GM19468 (cell line): ENCODE measurements at regions not wholly inside any gene's neighbourhood (a gene's known extent, or its start where the extent isn't known, plus 50 kb on each side); places are given as distances from the start of the nearest gene placed in this dataset.
"Not testable (repeated sequence)": the region's sequence is repeated elsewhere in the genome, so short reads cannot be mapped to it uniquely, and the experiment has no call there.

Source experiments
- ATAC-seq: cut with Tn5 transposase; IDR thresholded peaks from one replicate; pipeline ENCODE4 v1.9.1; 2021; ENCODE audit warnings: mild to moderate bottlenecking, moderate library complexity, moderate number of reproducible peaks; ENCODE audit not compliant: unreplicated experiment; ENCODE audit errors: extremely low read depth

DNA sequence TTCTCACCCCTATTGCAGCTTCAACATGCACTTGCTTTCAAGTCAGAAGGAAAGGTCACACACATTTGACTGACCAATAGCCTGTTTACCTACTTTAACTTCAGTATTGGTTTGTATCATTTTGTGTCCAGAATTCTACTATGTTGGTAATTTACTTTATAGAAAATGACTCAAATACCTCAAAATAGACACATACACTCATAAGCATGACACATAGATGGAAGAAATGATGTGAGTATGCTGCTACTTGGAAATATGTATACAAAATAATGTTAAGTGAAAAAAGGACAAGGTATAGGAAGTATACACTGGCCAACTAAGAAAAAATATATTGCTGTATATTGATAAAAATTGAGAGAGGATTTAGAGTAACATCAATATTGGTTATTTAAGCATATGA lies 98.8 kb upstream of the CASK start:
- ATAC-seq, result no peak

- no peak for ATAC-seq
These were observed 97.7 kb upstream of the CASK start for GRCh38 chrX:42021058-42021457.

DNA sequence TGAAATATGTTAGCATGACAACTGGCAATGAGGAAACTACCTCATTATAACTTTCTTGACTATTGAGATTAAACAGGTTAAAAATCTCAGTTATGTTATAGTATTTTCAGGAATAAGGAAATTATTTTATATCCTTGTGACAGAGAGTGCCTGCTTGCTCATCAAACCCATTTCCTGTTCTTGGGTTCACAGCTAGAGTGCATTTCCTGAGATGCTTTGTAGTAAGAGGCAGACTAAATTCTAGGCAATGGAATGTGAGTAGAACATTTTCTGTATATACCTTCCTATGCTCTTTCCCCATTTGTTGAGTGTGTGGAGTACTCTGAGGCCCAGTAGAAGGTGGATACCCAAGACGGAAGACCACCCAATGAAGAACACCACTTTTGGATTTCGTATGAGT lies 96.9 kb upstream of the CASK start:
- no peak for ATAC-seq

DNA sequence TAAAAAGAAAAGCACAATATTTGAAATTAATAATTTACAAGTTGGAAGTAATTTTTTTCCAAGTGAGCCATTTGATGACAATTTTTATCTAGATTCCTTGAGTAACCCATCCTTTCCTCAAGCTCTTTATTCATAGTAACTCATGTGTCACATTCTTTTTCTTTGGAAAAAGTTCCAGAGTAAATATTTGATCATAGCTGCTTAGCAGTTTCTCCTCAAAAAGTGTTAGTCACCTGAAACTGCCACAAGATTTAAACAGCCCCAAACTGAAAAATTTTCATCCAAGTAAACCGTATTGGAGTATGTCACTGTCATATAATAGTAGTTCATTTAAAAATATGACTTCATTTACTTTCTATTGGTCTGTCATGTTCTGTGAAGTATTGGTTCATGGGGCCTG lies 94.6 kb upstream of the CASK start:
- no peak for ATAC-seq

DNA sequence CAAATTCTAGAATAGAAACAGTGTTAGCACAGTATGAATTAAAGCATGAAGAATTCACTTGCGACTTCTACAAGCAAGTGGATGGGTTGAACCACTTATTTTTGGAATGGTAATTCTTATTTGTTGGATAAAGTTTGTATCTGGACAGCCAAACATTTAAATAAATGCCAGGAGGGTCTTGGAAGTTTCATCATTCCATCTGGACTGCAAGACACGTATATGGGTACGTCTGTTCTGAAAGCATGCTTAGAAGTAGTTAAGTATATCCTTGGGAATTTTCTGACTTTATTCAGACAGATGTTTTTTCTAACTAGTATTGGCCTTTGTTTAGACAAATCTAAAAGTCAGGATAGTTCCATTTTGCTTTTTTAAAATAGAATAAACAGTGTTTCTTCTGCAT lies 77.5 kb upstream of the CASK start:
- no peak for ATAC-seq

DNA sequence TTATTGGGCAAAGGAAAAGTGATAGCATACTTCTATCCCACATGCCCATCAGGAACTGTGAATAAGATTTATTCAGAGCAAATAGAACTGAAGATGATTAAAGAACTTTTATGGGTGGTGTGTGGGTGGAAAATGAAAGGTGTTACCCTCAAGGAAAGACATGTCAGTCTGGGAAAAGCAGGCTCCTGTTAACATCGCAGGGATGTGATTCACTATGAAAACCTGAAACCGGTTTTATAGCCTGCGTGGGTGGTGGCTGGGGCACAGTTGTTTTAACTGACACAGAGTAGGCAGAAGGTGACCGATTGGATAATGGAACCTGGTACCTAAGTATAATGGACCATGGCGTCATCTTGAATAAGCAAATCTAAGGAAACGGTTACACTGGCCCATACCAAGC lies 61.3 kb upstream of the CASK start:
- ATAC-seq, result no peak

GRCh38 chrX:41982953-41983352 lies 59.6 kb upstream of the CASK start:
- no peak for ATAC-seq

- ATAC-seq, result no peak
These were observed 58.2 kb upstream of the CASK start for GRCh38 chrX:41981481-41982013.

- not testable (repeated sequence) for ATAC-seq
These were observed 51.3 kb upstream of the CASK start for GRCh38 chrX:41974677-41975076.

DNA sequence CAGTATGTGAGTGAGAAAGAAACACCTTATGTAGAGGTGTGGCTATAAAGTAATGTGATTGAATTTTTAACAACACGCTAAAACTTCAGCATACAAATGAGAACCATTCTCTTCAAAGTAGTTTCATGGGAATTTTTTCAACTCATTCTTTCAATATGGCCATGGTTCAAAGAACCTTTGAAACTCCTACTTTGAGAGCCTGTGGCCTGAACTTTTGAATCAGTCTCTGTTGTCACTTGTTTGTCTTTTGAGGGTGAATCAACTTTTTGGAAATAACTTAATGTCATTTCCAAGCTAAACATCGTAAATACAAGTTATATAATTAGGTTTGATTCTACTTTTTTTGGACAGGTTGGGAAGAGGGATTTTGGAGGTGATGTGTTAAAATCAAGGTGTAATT lies 49.9 kb upstream of the CASK start:
- no peak for ATAC-seq
